Midbrain (tissue), 1 donor: ENCODE measurements at regions not wholly inside any gene's neighbourhood (a gene's known extent, or its start where the extent isn't known, plus 50 kb on each side); places are given as distances from the start of the nearest gene placed in this dataset.
"Not testable (repeated sequence)": the region's sequence is repeated elsewhere in the genome, so short reads cannot be mapped to it uniquely, and the experiment has no call there.

Experiments used
- DNase-seq: peaks from one replicate; lab custom pipeline; 2025; lab: John Stamatoyannopoulos, UW

GRCh38 chr10:121303287-121303890 lies 294.9 kb downstream of the FGFR2 start:
- DNase-seq = no peak

GRCh38 chr10:121305066-121305465 lies 293.2 kb downstream of the FGFR2 start:
- DNase-seq = no peak

GRCh38 chr10:121306159-121306673 lies 292.0 kb downstream of the FGFR2 start:
- DNase-seq = no peak

GRCh38 chr10:121307411-121307980 lies 290.7 kb downstream of the FGFR2 start:
- DNase-seq = no peak

GRCh38 chr10:121308020-121308419 lies 290.2 kb downstream of the FGFR2 start:
- DNase-seq = no peak

GRCh38 chr10:121309164-121309563 lies 289.1 kb downstream of the FGFR2 start:
- no peak for DNase-seq

- no peak for DNase-seq
Observed at GRCh38 chr10:121310151-121310711, 288.0 kb downstream of the FGFR2 start.

- DNase-seq = no peak
Observed at GRCh38 chr10:121311812-121312443, 286.3 kb downstream of the FGFR2 start.

GRCh38 chr10:121312587-121312986 lies 285.7 kb downstream of the FGFR2 start:
- no peak for DNase-seq

- no peak for DNase-seq
Observed at GRCh38 chr10:121313119-121313875, 284.9 kb downstream of the FGFR2 start.

GRCh38 chr10:121316432-121316831 lies 281.8 kb downstream of the FGFR2 start:
- no peak for DNase-seq

- no peak for DNase-seq
Observed at GRCh38 chr10:121317374-121317773, 280.9 kb downstream of the FGFR2 start.

- DNase-seq = no peak
Observed at GRCh38 chr10:121322046-121322445, 276.2 kb downstream of the FGFR2 start.

- DNase-seq = no peak
Observed at GRCh38 chr10:121322776-121323175, 275.5 kb downstream of the FGFR2 start.

- DNase-seq = no peak
Observed at GRCh38 chr10:121323443-121323842, 274.8 kb downstream of the FGFR2 start.

- DNase-seq = no peak
Observed at GRCh38 chr10:121324678-121325213, 273.5 kb downstream of the FGFR2 start.

- DNase-seq = no peak
Observed at GRCh38 chr10:121325490-121326231, 272.6 kb downstream of the FGFR2 start.

GRCh38 chr10:121326905-121327304 lies 271.3 kb downstream of the FGFR2 start:
- DNase-seq = no peak

GRCh38 chr10:121327727-121328126 lies 270.5 kb downstream of the FGFR2 start:
- no peak for DNase-seq

GRCh38 chr10:121329631-121330030 lies 268.6 kb downstream of the FGFR2 start:
- DNase-seq = not testable (repeated sequence)

GRCh38 chr10:121330563-121330962 lies 267.7 kb downstream of the FGFR2 start:
- DNase-seq = no peak
